ENCODE measurements at regions not wholly inside any gene's neighbourhood (a gene's known extent, or its start where the extent isn't known, plus 50 kb on each side); places are given as distances from the start of the nearest gene placed in this dataset.

DNA sequence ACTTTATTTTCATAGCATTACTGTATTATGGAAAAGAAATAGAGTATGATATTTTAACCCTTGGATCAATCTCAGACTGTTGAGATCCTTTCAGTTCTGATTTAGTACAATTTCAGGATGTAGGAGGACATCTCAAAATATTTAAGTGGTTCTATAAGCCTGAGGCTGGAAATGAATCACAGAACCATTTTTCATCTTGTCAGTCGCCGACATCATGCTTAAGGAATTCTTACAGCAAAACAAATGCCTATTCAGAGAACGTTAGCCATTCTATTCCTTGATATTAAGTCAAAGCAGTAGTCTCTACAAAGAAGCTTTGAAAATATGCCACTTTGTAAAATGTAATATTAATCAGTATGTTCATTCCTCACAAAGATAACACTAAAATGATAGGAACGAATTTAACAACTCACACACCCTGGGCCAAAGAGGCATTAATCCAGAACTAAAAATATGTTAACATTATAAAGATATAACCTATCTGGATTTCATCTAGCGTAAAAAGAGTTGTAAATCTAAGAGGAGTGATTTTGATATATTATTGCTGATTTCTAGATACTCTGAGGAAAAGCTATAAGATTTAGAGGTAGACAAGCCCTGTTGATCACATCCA, 152.0 kb downstream of the GASK1B start:
- no peaks in the 10 kb centered on the region for H3K9me3 ChIP-seq
- H3K36me3 ChIP-seq: no peaks in the 10 kb centered on the region
- DNase-seq (peak in 1 of 4 donors; percentile 10), ATAC-seq (peak; percentile 30)
- H3K27me3 ChIP-seq: no peaks in the 10 kb centered on the region
- intact Hi-C loops (cut with DNase I): no loop called here
- H3K27ac ChIP-seq: peak overlapping the region; percentile 43 to 66
- peaks cover 0 to 12% of the 10 kb centered on the region in 2 donors for H3K4me1 ChIP-seq
- H3K4me3 ChIP-seq: no peak overlapping the region
- TF ChIP-seq, protein P1, sequence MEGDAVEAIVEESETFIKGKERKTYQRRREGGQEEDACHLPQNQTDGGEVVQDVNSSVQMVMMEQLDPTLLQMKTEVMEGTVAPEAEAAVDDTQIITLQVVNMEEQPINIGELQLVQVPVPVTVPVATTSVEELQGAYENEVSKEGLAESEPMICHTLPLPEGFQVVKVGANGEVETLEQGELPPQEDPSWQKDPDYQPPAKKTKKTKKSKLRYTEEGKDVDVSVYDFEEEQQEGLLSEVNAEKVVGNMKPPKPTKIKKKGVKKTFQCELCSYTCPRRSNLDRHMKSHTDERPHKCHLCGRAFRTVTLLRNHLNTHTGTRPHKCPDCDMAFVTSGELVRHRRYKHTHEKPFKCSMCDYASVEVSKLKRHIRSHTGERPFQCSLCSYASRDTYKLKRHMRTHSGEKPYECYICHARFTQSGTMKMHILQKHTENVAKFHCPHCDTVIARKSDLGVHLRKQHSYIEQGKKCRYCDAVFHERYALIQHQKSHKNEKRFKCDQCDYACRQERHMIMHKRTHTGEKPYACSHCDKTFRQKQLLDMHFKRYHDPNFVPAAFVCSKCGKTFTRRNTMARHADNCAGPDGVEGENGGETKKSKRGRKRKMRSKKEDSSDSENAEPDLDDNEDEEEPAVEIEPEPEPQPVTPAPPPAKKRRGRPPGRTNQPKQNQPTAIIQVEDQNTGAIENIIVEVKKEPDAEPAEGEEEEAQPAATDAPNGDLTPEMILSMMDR (IDR thresholded peaks at IDR 0.05): no peak

DNA sequence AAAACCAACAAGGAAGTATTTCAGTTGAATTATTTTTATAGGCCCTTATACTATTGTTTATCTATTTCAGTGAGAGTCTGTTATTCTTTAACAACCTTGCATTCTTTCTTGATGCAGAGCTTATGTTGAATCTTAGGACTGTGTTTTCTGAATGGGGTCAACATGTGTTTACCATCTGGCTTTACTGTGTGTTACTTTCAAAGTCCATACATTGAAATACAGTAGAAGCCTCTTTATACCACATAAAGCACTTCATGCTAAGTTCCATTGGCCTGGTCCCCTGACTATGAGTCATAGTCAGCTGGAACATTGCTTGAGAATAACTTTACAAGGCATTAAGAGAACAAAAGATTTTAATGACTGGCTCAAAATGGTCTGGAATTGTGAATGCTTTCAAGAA, 152.6 kb downstream of the GASK1B start:
- DNase-seq: peak in 2 of 4 donors; percentile 21 to 49
- no peaks in the 10 kb centered on the region for H3K9me3 ChIP-seq
- no peaks in the 10 kb centered on the region for H3K36me3 ChIP-seq
- intact Hi-C loops (cut with DNase I): no loop called here
- peak; percentile 88 for ATAC-seq
- H3K27ac ChIP-seq: peak overlapping the region; percentile 43 to 66
- H3K27me3 ChIP-seq: no peaks in the 10 kb centered on the region
- no peak overlapping the region for H3K4me3 ChIP-seq
- peaks cover 0 to 12% of the 10 kb centered on the region in 2 donors for H3K4me1 ChIP-seq
- TF ChIP-seq, protein P1 (IDR thresholded peaks at IDR 0.05): no peak

DNA sequence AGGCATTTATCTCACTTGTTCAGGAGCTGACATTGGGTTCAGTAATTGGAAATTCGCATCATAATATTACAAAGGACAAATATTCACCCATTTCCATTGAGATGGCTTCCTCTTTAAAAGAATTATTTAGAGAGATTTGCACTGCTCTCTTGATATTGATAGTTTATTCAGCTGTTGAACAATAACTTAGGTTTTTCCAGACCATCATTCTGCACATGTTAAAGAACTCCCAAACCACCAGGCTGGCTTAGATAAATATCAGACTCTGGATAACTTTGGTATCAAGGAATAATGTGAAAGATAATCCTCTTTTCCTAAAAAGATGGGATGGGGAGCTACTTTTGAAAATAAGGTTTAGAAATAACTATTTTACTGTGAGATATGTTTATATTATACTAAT, 154.0 kb downstream of the GASK1B start:
- TF ChIP-seq, protein P1 (IDR thresholded peaks at IDR 0.05): no peak
- Histone ChIP-seq H3K27me3 (no peaks in the 10 kb centered on the region), H3K4me1 (peaks cover 0 to 12% of the 10 kb centered on the region in 2 donors), H3K9me3 (no peaks in the 10 kb centered on the region), H3K4me3 (no peak overlapping the region), H3K36me3 (no peaks in the 10 kb centered on the region), H3K27ac (no peak overlapping the region)
- DNase-seq (no peak), ATAC-seq (no peak)
- intact Hi-C loops (cut with DNase I): no loop called here

DNA sequence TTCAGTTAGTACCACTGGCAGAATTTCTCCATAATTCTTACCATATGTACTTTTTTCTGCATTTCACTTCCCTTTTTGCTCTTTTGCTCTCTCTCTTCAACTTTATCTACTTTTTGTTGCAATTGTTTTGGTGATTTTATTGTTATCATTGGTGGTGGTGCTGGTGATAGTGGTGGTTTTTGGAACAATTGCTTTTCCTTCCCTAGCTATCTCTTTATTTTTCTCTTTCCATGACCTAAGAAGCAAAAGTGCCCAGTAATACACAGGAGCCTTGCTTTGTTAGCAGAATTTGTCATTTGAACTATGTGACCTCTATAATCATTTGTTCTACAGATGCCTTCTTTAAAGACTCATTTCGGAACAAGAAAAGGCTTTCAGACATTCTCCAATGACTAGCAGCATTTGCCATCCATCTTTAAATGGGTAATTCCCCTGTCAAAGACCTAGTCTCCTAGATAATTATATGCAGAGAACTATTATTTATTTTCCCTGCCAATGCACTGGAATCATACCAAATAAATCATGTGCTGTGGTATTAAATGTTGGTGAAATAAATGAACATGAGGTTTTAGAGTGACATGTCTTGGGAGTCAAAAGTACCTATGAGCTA, 154.5 kb downstream of the GASK1B start:
- H3K27me3 ChIP-seq: no peaks in the 10 kb centered on the region
- no peaks in the 10 kb centered on the region for H3K36me3 ChIP-seq
- no peaks in the 10 kb centered on the region for H3K9me3 ChIP-seq
- TF ChIP-seq, protein P1 (IDR thresholded peaks at IDR 0.05): no peak
- intact Hi-C loops (cut with DNase I): no loop called here
- no peak overlapping the region for H3K4me3 ChIP-seq
- no peak overlapping the region for H3K27ac ChIP-seq
- peaks cover 0 to 12% of the 10 kb centered on the region in 2 donors for H3K4me1 ChIP-seq
- DNase-seq (no peak), ATAC-seq (no peak)

DNA sequence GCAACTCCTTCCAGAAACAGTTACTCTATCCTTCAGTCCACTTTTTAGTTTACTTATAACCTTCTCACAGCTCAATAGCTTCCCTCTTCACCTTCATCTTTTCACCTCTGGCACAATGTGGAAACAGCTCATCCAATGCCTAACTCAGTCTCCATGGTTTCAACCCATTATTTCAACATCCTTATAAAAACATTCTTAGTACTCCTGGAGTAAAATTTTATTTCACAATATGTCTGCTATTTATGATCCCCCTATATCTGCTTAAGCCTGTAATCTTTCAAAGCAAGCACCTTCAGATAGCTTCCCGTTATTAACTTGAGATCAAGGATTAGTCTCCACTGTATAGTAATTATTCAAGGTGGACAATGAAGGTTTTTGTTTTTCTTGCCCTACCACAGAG, 156.3 kb downstream of the GASK1B start:
- intact Hi-C loops (cut with DNase I): no loop called here
- Histone ChIP-seq H3K27ac (no peak overlapping the region), H3K4me3 (no peak overlapping the region), H3K9me3 (no peaks in the 10 kb centered on the region), H3K4me1 (peaks cover 0 to 12% of the 10 kb centered on the region in 2 donors), H3K27me3 (no peaks in the 10 kb centered on the region), H3K36me3 (no peaks in the 10 kb centered on the region)
- ATAC-seq (peak; percentile 47), DNase-seq (no peak)
- TF ChIP-seq, protein P1 (IDR thresholded peaks at IDR 0.05): no peak
